ENCODE measurements at regions not wholly inside any gene's neighbourhood (a gene's known extent, or its start where the extent isn't known, plus 50 kb on each side); places are given as distances from the start of the nearest gene placed in this dataset.

- no peak for DNase-seq (ENCODE audit: low spot score)
- H3K27ac ChIP-seq = no peak overlapping the region
- no peak for TF ChIP-seq CTCF (IDR thresholded peaks at IDR 0.05)
- H3K4me3 ChIP-seq = no peak overlapping the region
These were observed 411.3 kb upstream of the SEMA3C start for GRCh38 chr7:81330108-81330507.

GRCh38 chr7:81327468-81328266 is 408.8 kb upstream of the SEMA3C start:
- TF ChIP-seq CTCF (IDR thresholded peaks at IDR 0.05) = no peak
- H3K4me3 ChIP-seq = no peak overlapping the region
- DNase-seq (ENCODE audit: low spot score) = no peak
- no peak overlapping the region for H3K27ac ChIP-seq

- DNase-seq (ENCODE audit: low spot score) = no peak
- Histone ChIP-seq H3K4me3 (no peak overlapping the region), H3K27ac (no peak overlapping the region)
- TF ChIP-seq CTCF (IDR thresholded peaks at IDR 0.05) = no peak
These were observed 403.1 kb upstream of the SEMA3C start for GRCh38 chr7:81321949-81322348.

- no peak overlapping the region for H3K4me3 ChIP-seq
- DNase-seq (ENCODE audit: low spot score) = no peak
- no peak for TF ChIP-seq CTCF (IDR thresholded peaks at IDR 0.05)
- no peak overlapping the region for H3K27ac ChIP-seq
These were observed 398.9 kb upstream of the SEMA3C start for GRCh38 chr7:81317741-81318140.

- Histone ChIP-seq H3K27ac (no peak overlapping the region), H3K4me3 (no peak overlapping the region)
- DNase-seq (ENCODE audit: low spot score) = no peak
- TF ChIP-seq CTCF (IDR thresholded peaks at IDR 0.05) = no peak
These were observed 389.9 kb upstream of the SEMA3C start for GRCh38 chr7:81308643-81309322.

- no peak for TF ChIP-seq CTCF (IDR thresholded peaks at IDR 0.05)
- H3K4me3 ChIP-seq = no peak overlapping the region
- H3K27ac ChIP-seq = no peak overlapping the region
- DNase-seq (ENCODE audit: low spot score) = no peak
These were observed 383.0 kb upstream of the SEMA3C start for GRCh38 chr7:81301815-81302214.

- DNase-seq (ENCODE audit: low spot score) = no peak
- TF ChIP-seq CTCF (IDR thresholded peaks at IDR 0.05) = no peak
- H3K4me3 ChIP-seq = no peak overlapping the region
- no peak overlapping the region for H3K27ac ChIP-seq
These were observed 381.9 kb upstream of the SEMA3C start for GRCh38 chr7:81300753-81301152.

Data from coronary artery (tissue), 2 donors.